HCT116 (cell line): ENCODE measurements at regions not wholly inside any gene's neighbourhood (a gene's known extent, or its start where the extent isn't known, plus 50 kb on each side); places are given as distances from the start of the nearest gene placed in this dataset.

Source experiments
- ATAC-seq: fragments of 200-7000 bp; cut with Tn5 transposase; 2 replicates; pipeline ENCODE4 v1.9.1; 2020; ENCODE audit warnings: mild to moderate bottlenecking, moderate library complexity
- BruUV-seq: library from RNA; stranded (reverse); fragments of 400-500 nt; replicated peaks from 2 replicates; lab custom pipeline; 2021; lab: Mats Ljungman, UMichigan
- CTCF ChIA-PET: fragments of 300-600 bp; sonication (Branson Sonifier 250); formaldehyde crosslinking; loops from one replicate; lab custom pipeline; 2021; ENCODE audit warnings: antibody characterized with exemption; lab: Charles Lee
- POLR2A ChIA-PET: fragments of 300-600, 350-600 bp; sonication (Branson Sonifier 250); formaldehyde crosslinking; loops from one replicate; lab custom pipeline; 2021; ENCODE audit warnings: antibody characterized with exemption; lab: Charles Lee
- RAD21 ChIA-PET, 2 experiments: fragments of 300-600 bp; sonication (Branson Sonifier 250); formaldehyde crosslinking; loops; one replicate each; lab custom pipeline; 2023; ENCODE audit warnings: low total read pairs in 2 of 2; ENCODE audit not compliant: uncharacterized antibody in 2 of 2, unreplicated experiment in 2 of 2, low non-redundant PET in 1 of 2; lab: Charles Lee
- DNase-seq: peaks from one replicate; pipeline ENCODE4 v3.0.0-alpha.2; 2010; ENCODE audit warnings: low read depth, low spot score
- H2AFZ ChIP-seq: fragments of 200-600 bp; shearing (Covaris generic), sonication (generic); 2 replicates; pipeline ENCODE4 v1.6.1; 2017; ENCODE audit warnings: low read depth, mixed run types, mixed read lengths, antibody characterized with exemption, low read length; ENCODE audit not compliant: poor library complexity, severe bottlenecking
- H3K27ac ChIP-seq: 2 replicates; pipeline ENCODE4 v1.5.1; 2012; ENCODE audit warnings: low read depth, low read length
- H3K27me3 ChIP-seq: fragments of 200-600 bp; sonication (generic); 2 replicates; pipeline ENCODE4 v1.6.1; 2016; ENCODE audit warnings: mixed run types, low read length, mixed read lengths; ENCODE audit not compliant: insufficient read depth
- H3K36me3 ChIP-seq, 2 experiments: fragments of 200-500 bp in 1 of 2; fragments of 200-600 bp in 1 of 2; sonication (Bioruptor generic) in 1 of 2; sonication (generic) in 1 of 2; 2 replicates each; pipeline versions ENCODE4 v1.5.1 to v1.6.1; 2014 to 2016; ENCODE audit warnings: low read length in 2 of 2, inconsistent platforms in 1 of 2, mixed read lengths in 1 of 2, mixed run types in 1 of 2; ENCODE audit not compliant: insufficient read depth in 2 of 2, control insufficient read depth in 1 of 2
- H3K4me1 ChIP-seq, 2 experiments: fragments of 200-600 bp in 1 of 2; sonication (generic) in 1 of 2; 2 replicates each; pipeline versions ENCODE4 v1.5.1 to v1.6.1; 2012 to 2017; ENCODE audit warnings: low read length in 2 of 2, inconsistent platforms in 1 of 2, mild to moderate bottlenecking in 1 of 2, mixed read lengths in 1 of 2, mixed run types in 1 of 2, moderate library complexity in 1 of 2; ENCODE audit not compliant: insufficient read depth in 2 of 2, control insufficient read depth in 1 of 2
- H3K4me2 ChIP-seq: fragments of 200-600 bp; sonication (generic); 2 replicates; pipeline ENCODE4 v1.6.1; 2017; ENCODE audit warnings: mixed run types, low read length, mixed read lengths
- H3K4me3 ChIP-seq, 2 experiments: fragments of 200-600 bp in 1 of 2; sonication (generic) in 1 of 2; replicated peaks in 1 of 2; 2 replicates each; pipeline ENCODE4 v1.5.1; 2011 to 2016; ENCODE audit warnings: low read length in 2 of 2, control low read depth in 1 of 2, low read depth in 1 of 2, mild to moderate bottlenecking in 1 of 2, mixed read lengths in 1 of 2, mixed run types in 1 of 2
- H3K79me2 ChIP-seq: fragments of 200-600 bp; sonication (generic); 2 replicates; pipeline ENCODE4 v1.6.1; 2017; ENCODE audit warnings: mild to moderate bottlenecking, mixed run types, low read length, moderate library complexity, mixed read lengths; ENCODE audit not compliant: insufficient read depth
- H3K9ac ChIP-seq: fragments of 200-600 bp; sonication (generic); 2 replicates; pipeline ENCODE4 v1.6.1; 2016; ENCODE audit warnings: low read length, mixed read lengths
- H3K9me2 ChIP-seq: fragments of 200-600 bp; sonication (generic), shearing (Covaris generic); 2 replicates; pipeline ENCODE4 v1.6.1; 2017; ENCODE audit warnings: mixed run types, mild to moderate bottlenecking, moderate library complexity; ENCODE audit not compliant: insufficient read depth
- H3K9me3 ChIP-seq, 2 experiments: fragments of 200-500 bp in 1 of 2; fragments of 200-600 bp in 1 of 2; sonication (Bioruptor generic) in 1 of 2; sonication (generic) in 1 of 2; 2 replicates each; pipeline ENCODE4 v1.6.1; 2014 to 2017; ENCODE audit warnings: low read length in 2 of 2, mixed read lengths in 2 of 2, inconsistent platforms in 1 of 2, low read depth in 1 of 2, mild to moderate bottlenecking in 1 of 2, mixed run types in 1 of 2, moderate library complexity in 1 of 2; ENCODE audit not compliant: control insufficient read depth in 1 of 2, insufficient read depth in 1 of 2
- H4K20me1 ChIP-seq: fragments of 200-600 bp; sonication (generic), shearing (Covaris generic); 2 replicates; pipeline ENCODE4 v1.6.1; 2017; ENCODE audit warnings: mixed run types, mild to moderate bottlenecking, moderate library complexity; ENCODE audit not compliant: insufficient read depth
- CEBPB ChIP-seq: IDR thresholded peaks from 2 replicates; pipeline ENCODE4 v1.6.1; 2012; ENCODE audit warnings: low read depth
- EGR1 ChIP-seq: IDR thresholded peaks from 2 replicates; pipeline ENCODE4 v1.6.1; 2012; ENCODE audit warnings: low read depth
- ELF1 ChIP-seq: IDR thresholded peaks from 2 replicates; pipeline ENCODE4 v1.6.1; 2012; ENCODE audit warnings: low read depth, borderline replicate concordance
- EZH2 ChIP-seq: fragments of 200-600 bp; sonication (generic); IDR thresholded peaks from 2 replicates; pipeline ENCODE4 v1.6.1; 2017; ENCODE audit warnings: antibody characterized with exemption, mixed run types
- EZH2phosphoT487 ChIP-seq: fragments of 200-600 bp; IDR thresholded peaks from 2 replicates; pipeline ENCODE4 v1.6.1; 2018; ENCODE audit warnings: antibody characterized with exemption, borderline replicate concordance
- FOSL1 ChIP-seq: IDR thresholded peaks from 2 replicates; pipeline ENCODE4 v1.6.1; 2012; ENCODE audit warnings: low read depth
- POLR2A ChIP-seq: IDR thresholded peaks from 2 replicates; pipeline ENCODE4 v1.7.0; 2011; ENCODE audit warnings: borderline replicate concordance; ENCODE audit not compliant: insufficient read depth, insufficient read length; ENCODE audit errors: extremely low read depth
- SIN3A ChIP-seq: IDR thresholded peaks from 2 replicates; pipeline ENCODE4 v1.6.1; 2012; ENCODE audit warnings: low read depth
- SP1 ChIP-seq: IDR thresholded peaks from 2 replicates; pipeline ENCODE4 v1.6.1; 2012; ENCODE audit warnings: low read depth
- SRF ChIP-seq: IDR thresholded peaks from 2 replicates; pipeline ENCODE4 v1.6.1; 2012; ENCODE audit warnings: low read depth
- TCF7L2 ChIP-seq: IDR thresholded peaks from 2 replicates; pipeline ENCODE4 v1.7.0; 2011; ENCODE audit warnings: borderline replicate concordance, inconsistent platforms; ENCODE audit not compliant: insufficient read depth, insufficient read length; ENCODE audit errors: extremely low read depth
- ZNF274 ChIP-seq: fragments of 200-500 bp; sonication (Bioruptor generic); IDR thresholded peaks from 2 replicates; pipeline ENCODE4 v1.6.1; 2014; ENCODE audit warnings: mild to moderate bottlenecking, low read depth, low read length, inconsistent platforms
- intact Hi-C: fragments of 100-400 bp; cut with micrococcal nuclease; formaldehyde crosslinking; loops from 2 replicates; pipeline ENCODE4 v1.10.0; 2022
- TF ChIP-seq, protein P1 (sequence below), 3 experiments: fragments of 200-600 bp in 1 of 3; sonication (generic) in 1 of 3; IDR thresholded peaks in 2 of 3; conservative IDR thresholded peaks in 1 of 3; 2 replicates each; pipeline ENCODE4 v1.5.1; 2012 to 2017; ENCODE audit warnings: low read depth in 2 of 3, low read length in 2 of 3, antibody characterized with exemption in 1 of 3, borderline replicate concordance in 1 of 3, control low read depth in 1 of 3, mild to moderate bottlenecking in 1 of 3, mixed read lengths in 1 of 3, mixed run types in 1 of 3, moderate library complexity in 1 of 3; ENCODE audit not compliant: insufficient read depth in 1 of 3
- TF ChIP-seq, protein P2 (sequence below): IDR thresholded peaks from 2 replicates; pipeline ENCODE4 v1.6.1; 2011; ENCODE audit warnings: mild to moderate bottlenecking, low read length, moderate library complexity; ENCODE audit not compliant: insufficient replicate concordance; ENCODE audit errors: extremely low read depth
- TF ChIP-seq, protein P3 (sequence below): IDR thresholded peaks from 2 replicates; pipeline ENCODE4 v1.6.1; 2012

DNA sequence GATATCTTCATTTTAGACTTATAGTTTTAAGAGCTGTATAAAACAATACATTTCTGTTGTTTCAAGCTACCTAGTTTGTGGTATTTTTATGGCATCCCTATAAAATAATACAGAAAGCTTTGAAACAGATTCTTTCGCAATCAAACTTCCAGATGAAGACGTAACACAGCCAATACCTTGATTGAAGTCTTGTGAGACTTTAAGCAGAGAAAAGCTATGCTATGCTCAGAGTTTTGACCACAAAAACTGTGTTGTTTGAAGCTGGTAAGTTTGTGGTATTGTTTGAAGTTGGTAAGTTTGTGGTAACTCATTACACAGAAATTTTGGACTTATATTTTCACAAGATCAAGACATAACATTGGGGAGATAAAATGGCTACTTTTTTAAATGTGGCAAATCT, 201.8 kb upstream of the UGT8 start:
- Histone ChIP-seq H3K4me3 (no peak overlapping the region), H3K27ac (no peak overlapping the region), H3K79me2 (no peaks in the 10 kb centered on the region)
- ATAC-seq = no peak
- TF ChIP-seq FOSL1 = no peak
- TF ChIP-seq CEBPB = 0 out of 2 replicates have a peak, but pooled peaks have one; percentile 17
- TF ChIP-seq, all 23 proteins: peak for 1
- Histone ChIP-seq H3K9me2 (no peaks in the 10 kb centered on the region), H3K9ac (no peak overlapping the region), H3K4me2 (no peak overlapping the region), H4K20me1 (no peaks in the 10 kb centered on the region), H3K4me1 (peaks cover 0 to 5% of the 10 kb centered on the region in 2 experiments; a peak in 1 of 4 replicates), H2AFZ (no peak overlapping the region), H3K9me3 (no peaks in the 10 kb centered on the region), H3K27me3 (no peaks in the 10 kb centered on the region), H3K36me3 (no peaks in the 10 kb centered on the region)
- CTCF ChIA-PET = no interaction called here
- RAD21 ChIA-PET = no interaction called here
- intact Hi-C loops = no loop called here
- DNase-seq = no peak
- POLR2A ChIA-PET = no interaction called here
- BruUV-seq = no TSS peak

DNA sequence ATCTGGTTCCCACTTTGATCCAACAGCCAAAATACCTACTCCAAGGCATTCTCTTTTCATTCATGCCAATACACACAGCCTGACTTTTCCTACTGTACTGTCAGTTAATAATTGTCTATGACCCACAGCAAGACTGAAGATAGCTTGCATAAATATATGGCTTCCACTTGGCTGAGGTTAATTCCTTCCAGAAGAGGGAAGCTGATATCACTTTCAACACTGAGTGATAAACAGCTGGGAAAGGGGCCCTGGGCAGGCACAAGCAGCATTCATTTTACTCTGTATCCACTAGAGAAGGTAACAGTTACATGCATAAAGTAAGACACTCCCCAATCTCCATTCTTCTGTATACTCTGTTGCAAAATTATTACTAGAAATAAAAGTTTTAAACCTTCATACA, 200.2 kb upstream of the UGT8 start:
- Histone ChIP-seq H3K9me2 (no peaks in the 10 kb centered on the region), H3K4me2 (no peak overlapping the region), H3K36me3 (no peaks in the 10 kb centered on the region), H3K9me3 (no peaks in the 10 kb centered on the region), H2AFZ (no peak overlapping the region), H3K9ac (no peak overlapping the region), H3K27ac (no peak overlapping the region), H3K27me3 (no peaks in the 10 kb centered on the region), H3K4me1 (peaks cover 0 to 5% of the 10 kb centered on the region in 2 experiments; a peak in 1 of 4 replicates), H4K20me1 (no peaks in the 10 kb centered on the region), H3K4me3 (no peak overlapping the region), H3K79me2 (no peaks in the 10 kb centered on the region)
- TF ChIP-seq SRF (no peak), EGR1 (no peak), POLR2A (no peak), SP1 (no peak), SIN3A (no peak), FOSL1 (no peak), ZNF274 (no peak), EZH2 (no peak), ELF1 (no peak), EZH2phosphoT487 (no peak), TCF7L2 (no peak), CEBPB (no peak)
- TF ChIP-seq, protein P1, sequence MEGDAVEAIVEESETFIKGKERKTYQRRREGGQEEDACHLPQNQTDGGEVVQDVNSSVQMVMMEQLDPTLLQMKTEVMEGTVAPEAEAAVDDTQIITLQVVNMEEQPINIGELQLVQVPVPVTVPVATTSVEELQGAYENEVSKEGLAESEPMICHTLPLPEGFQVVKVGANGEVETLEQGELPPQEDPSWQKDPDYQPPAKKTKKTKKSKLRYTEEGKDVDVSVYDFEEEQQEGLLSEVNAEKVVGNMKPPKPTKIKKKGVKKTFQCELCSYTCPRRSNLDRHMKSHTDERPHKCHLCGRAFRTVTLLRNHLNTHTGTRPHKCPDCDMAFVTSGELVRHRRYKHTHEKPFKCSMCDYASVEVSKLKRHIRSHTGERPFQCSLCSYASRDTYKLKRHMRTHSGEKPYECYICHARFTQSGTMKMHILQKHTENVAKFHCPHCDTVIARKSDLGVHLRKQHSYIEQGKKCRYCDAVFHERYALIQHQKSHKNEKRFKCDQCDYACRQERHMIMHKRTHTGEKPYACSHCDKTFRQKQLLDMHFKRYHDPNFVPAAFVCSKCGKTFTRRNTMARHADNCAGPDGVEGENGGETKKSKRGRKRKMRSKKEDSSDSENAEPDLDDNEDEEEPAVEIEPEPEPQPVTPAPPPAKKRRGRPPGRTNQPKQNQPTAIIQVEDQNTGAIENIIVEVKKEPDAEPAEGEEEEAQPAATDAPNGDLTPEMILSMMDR (IDR thresholded peaks at IDR 0.05 in 2 of 3, conservative IDR thresholded peaks at IDR 0.05 in 1 of 3; ENCODE audit: borderline replicate concordance in 1 of 3, insufficient read depth in 1 of 3, low read depth in 2 of 3, low read length in 2 of 3) = no peak
- TF ChIP-seq, protein P2, sequence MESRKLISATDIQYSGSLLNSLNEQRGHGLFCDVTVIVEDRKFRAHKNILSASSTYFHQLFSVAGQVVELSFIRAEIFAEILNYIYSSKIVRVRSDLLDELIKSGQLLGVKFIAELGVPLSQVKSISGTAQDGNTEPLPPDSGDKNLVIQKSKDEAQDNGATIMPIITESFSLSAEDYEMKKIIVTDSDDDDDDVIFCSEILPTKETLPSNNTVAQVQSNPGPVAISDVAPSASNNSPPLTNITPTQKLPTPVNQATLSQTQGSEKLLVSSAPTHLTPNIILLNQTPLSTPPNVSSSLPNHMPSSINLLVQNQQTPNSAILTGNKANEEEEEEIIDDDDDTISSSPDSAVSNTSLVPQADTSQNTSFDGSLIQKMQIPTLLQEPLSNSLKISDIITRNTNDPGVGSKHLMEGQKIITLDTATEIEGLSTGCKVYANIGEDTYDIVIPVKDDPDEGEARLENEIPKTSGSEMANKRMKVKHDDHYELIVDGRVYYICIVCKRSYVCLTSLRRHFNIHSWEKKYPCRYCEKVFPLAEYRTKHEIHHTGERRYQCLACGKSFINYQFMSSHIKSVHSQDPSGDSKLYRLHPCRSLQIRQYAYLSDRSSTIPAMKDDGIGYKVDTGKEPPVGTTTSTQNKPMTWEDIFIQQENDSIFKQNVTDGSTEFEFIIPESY = no peak
- TF ChIP-seq, protein P3, sequence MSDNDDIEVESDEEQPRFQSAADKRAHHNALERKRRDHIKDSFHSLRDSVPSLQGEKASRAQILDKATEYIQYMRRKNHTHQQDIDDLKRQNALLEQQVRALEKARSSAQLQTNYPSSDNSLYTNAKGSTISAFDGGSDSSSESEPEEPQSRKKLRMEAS = no peak
- no peak for DNase-seq
- ATAC-seq = no peak
- ChIA-PET CTCF (no interaction called here), POLR2A (no interaction called here), RAD21 (no interaction called here)
- BruUV-seq = no TSS peak
- intact Hi-C loops = no loop called here
